Activated CD8-positive, alpha-beta memory T cell treated with anti-CD3 and anti-CD28 coated beads, Interleukin-2, amount 50 U/mL, for 1 hour (primary cell): ENCODE measurements at regions not wholly inside any gene's neighbourhood (a gene's known extent, or its start where the extent isn't known, plus 50 kb on each side); places are given as distances from the start of the nearest gene placed in this dataset.
"Not testable (repeated sequence)": the region's sequence is repeated elsewhere in the genome, so short reads cannot be mapped to it uniquely, and the experiment has no call there.

Source experiments
- DNase-seq: peaks from one replicate; pipeline ENCODE4 v3.0.0-alpha.2; 2020; ENCODE audit errors: extremely low read depth

GRCh38 chr16:65316808-65317207 lies 194.9 kb upstream of the CDH11 start:
- DNase-seq, result no peak

- DNase-seq, result no peak
Measured at GRCh38 chr16:65315081-65315780, 193.4 kb upstream of the CDH11 start.

DNA sequence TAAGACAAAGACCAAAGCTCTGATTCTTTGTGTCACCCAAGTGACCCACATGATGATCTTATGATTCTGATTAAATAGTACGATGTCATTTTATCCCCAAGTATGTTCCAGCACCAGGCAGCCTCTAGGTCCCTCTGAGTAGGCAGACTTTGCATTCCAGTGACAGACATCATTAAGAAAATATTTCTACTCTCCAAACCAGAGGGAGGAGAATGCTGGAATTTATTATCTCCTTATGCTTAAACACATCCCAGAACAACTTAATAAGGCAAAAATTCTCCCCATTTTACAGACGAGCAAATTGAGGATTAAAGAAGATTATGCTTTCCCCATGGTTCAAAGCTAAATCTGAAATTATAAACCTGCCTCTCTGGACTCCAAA lies 192.8 kb upstream of the CDH11 start:
- no peak for DNase-seq

- DNase-seq, result no peak
Measured at GRCh38 chr16:65313936-65314626, 192.2 kb upstream of the CDH11 start.

DNA sequence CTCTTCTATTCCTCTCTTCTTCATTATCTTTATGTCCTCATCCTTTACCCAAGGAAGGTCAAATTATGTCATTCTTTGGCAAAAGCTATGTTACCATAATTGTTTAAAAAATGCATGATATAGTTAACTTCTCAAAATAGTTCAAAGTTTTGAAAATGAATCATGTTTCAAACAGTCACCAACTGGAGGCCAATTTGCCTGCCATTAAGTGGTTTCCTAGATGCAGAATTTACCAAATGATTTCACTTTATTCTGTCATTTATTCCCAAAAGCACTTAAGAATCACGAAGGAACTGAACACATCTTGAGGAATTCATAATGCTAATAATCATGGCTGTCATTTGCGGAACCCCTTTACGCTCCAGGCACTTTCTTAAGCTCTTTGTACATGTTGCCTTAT lies 190.9 kb upstream of the CDH11 start:
- no peak for DNase-seq

GRCh38 chr16:65312071-65312470 lies 190.2 kb upstream of the CDH11 start:
- DNase-seq, result no peak

GRCh38 chr16:65310491-65310890 lies 188.6 kb upstream of the CDH11 start:
- not testable (repeated sequence) for DNase-seq

DNA sequence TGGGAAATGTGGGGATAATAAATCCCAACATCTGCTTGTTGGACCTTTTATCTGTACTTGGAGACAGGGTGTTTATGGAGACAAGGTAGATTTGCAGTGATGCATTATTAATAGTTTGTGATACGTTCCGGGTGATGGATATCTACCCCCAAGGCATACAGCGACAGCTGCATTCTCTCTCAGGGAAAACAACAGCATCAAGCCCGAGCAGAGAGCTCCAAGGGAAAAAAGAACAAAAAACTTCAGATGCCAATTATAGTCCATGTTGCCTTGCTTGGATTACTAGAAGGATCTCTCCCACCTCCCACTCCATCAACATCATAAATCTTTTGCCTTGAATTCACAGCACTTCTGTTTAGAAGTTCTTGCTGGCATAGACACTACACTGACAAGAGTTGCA lies 187.5 kb upstream of the CDH11 start:
- no peak for DNase-seq

- DNase-seq, result no peak
Measured at GRCh38 chr16:65308506-65308905, 186.6 kb upstream of the CDH11 start.

- no peak for DNase-seq
Measured at GRCh38 chr16:65307286-65307685, 185.4 kb upstream of the CDH11 start.

DNA sequence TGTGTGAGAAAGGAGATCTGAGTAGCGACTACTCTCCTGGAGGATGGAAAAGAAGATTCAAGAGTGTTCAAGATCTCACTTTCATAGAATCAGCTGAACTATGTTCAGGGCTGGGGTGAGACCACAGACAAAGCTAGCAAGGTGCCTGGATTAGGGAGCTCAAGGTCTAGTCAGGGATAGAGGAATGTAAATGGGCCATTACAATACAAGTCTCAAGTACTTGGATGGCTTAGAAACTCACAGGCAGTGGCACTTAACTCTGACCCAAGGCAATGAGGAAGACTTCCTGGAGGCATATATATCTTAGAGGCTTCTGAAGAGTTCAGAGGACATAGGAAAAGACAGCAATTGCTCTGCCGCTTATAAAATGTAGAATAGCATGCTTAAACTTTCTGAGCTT lies 184.9 kb upstream of the CDH11 start:
- no peak for DNase-seq

GRCh38 chr16:65306300-65306699 lies 184.4 kb upstream of the CDH11 start:
- DNase-seq, result no peak

GRCh38 chr16:65305266-65305959 lies 183.6 kb upstream of the CDH11 start:
- no peak for DNase-seq

DNA sequence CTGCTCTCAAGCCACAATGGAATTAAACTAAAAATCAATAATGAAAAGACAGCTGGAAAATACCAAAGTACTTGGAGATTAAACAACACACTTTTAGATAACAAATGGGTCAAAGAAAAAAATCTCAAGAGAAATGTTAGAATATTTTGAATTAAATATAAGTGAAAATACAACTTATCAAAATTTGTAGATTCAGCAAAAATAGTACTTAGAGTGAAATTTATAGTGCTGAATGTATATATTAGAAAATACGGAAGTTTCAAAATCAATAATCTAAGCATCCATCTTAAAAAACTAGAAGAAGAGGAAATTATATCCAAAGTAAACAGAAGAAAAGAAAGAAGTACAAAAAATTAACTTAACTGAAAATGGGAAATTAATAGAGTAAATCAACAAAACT lies 179.2 kb upstream of the CDH11 start:
- no peak for DNase-seq

DNA sequence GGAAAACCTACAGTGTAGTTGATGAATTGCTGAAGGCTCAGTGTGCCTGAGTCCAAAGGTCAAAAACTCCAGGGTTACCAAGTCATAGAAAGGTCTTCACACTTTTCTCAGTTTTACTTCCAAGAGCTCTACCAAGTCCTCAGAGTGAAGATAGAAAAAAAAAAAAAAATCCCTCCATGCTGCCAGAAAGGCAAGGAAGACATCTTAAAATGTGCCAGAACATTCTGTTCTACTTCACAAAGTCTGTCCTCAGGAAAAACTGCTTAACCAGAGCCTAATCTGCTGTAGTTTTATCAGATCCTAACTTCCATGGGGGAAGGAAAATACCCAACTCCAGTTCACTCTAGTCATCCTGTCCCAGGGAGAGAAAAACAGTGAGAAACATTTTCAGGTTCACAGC lies 175.6 kb upstream of the CDH11 start:
- no peak for DNase-seq

- no peak for DNase-seq
Measured at GRCh38 chr16:65295527-65295926, 173.7 kb upstream of the CDH11 start.

GRCh38 chr16:65294708-65295107 lies 172.8 kb upstream of the CDH11 start:
- no peak for DNase-seq

DNA sequence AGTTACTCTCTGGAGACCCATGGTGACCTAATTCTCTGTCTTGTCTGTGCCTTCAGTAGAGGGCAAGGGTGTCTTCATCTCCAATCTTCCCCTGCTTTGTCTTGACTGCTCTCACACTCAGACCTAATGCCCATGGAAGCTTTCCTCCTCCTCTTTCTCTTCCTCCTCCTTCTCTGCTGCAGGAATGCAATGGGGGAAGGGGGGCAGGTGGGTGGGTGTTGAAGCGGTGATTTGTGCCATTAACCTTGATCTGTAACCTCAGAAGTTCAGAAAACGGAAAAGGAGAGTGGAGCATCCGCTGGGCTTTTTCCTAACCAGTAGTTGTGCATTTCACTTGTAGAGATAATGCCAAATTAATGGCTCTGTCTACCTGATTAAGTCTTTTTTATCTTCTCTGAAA lies 172.3 kb upstream of the CDH11 start:
- no peak for DNase-seq

DNA sequence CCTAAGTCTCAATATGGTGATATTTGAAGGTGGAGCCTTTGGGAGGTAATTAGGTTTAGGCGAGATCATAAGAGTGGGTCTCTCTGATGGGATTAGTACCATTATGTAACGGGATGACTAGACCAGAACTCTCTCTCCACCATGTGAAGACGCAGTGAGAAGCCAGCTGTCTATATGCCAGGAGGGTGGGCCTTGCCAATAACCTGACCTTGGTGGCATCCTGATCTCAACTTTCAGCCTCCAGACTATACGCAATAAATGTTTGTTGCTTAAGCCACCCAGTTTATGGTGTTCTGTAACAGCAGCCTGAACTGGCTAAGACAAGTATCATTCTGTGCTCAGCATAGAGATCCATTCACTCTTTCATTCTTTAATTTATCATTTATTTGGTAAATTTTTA lies 167.2 kb upstream of the CDH11 start:
- DNase-seq, result no peak

DNA sequence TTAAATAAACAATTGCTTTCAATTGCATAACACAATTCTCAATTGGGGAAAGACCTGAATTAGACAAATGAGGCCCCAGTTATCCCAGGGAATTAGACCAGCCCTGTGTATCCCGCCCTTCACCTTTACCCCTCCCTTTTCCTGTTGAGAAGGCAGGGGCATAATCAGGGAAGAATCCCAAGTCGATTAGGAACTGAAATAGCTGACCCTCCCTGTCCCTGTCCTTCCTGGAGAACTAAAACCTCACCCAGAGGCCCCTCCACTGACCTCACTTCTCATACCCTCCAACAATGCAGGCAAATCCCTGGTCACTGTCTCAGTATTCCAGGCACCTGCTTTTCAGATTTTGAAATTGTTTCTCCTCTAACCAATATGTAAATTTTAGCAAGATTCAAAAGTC lies 165.4 kb upstream of the CDH11 start:
- DNase-seq, result no peak

DNA sequence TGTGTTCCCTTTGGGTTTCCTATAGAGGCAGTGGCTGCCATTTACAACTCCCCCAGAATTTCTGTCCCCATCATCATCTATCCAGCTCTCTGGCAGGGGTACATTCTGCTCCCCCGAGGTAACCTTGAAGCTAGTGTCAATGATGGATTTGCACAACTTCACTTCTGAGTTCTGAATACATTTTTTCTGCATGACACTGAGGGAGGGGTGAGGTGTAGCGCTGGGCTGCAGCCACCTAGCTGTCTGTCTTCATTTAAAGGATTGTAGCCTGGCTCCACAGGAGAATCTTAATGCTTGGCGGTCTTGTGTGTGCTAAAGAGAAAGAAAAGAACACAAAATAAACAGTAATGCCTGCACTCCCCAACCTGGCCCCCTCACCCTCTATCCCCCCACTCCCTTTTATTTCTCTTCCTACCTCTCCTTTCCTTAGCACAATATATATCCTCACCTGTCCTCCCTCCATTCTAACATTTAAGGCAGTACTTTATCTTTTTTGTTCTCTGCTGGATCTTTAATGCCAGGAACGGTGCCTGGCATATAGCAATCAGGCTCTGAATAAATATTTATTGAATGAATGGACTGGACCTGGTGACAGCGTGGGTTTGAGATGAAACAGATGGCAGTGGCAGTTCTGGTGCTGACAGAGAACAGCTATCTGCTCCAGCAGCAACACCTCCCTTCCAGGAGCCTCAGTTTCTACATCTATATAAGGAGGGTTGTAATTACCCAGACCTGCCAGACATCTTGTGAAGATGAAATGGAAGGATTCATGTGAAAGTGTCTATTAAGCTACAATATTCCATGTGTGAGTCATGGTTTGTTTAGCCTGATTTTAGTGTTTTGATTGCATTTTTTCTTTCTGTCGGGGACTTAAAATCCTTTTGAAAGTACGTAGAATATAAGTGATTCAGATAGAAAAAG lies 163.5 kb upstream of the CDH11 start:
- DNase-seq, result no peak

DNA sequence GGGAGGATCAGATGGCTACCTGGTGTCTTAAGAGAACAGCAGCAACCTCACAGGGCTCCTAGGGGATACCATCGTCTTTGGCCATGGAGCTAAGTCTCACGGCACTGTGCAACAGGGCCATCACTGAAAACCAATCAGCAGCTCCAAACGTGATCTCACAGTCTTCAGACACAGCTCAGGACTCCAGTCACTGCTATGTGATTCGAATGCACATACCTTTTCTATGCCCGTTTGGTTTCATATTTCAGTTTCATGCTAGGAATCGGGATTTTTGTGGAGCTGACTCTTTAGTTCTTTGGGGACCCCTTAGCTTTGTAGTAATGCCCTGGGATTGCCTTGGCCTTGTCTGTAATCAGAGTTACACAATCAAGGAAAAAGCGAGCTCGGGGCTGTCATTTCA lies 162.8 kb upstream of the CDH11 start:
- no peak for DNase-seq
